Natural killer cell (primary cell): ENCODE measurements at regions not wholly inside any gene's neighbourhood (a gene's known extent, or its start where the extent isn't known, plus 50 kb on each side); places are given as distances from the start of the nearest gene placed in this dataset.

ENCODE experiments used
- ATAC-seq, 3 donors: fragments of 150-1000 bp in 2 of 3; fragments of 200-7000 bp in 1 of 3; cut with Tn5 transposase; 1 replicate in 1 of 3; 2 replicates in 2 of 3; pipeline ENCODE4 v1.10.0; 2021; ENCODE audit warnings: mild to moderate bottlenecking in 2 of 3, moderate library complexity in 2 of 3
- DNase-seq, 2 donors: peaks; one replicate each; pipeline versions ENCODE4 v3.0.0 to v3.0.0-alpha.2; 2013 to 2021; ENCODE audit warnings: mixed read lengths in 1 of 2
- H3K27ac ChIP-seq: one replicate; pipeline ENCODE4 v1.5.1; 2013; ENCODE audit warnings: mild to moderate bottlenecking, low read length
- H3K27me3 ChIP-seq: one replicate; pipeline ENCODE4 v1.6.1; 2013; ENCODE audit warnings: low read length; ENCODE audit not compliant: control insufficient read depth, insufficient read depth
- H3K36me3 ChIP-seq: one replicate; pipeline ENCODE4 v1.6.1; 2013; ENCODE audit warnings: low read length; ENCODE audit not compliant: control insufficient read depth, insufficient read depth
- H3K4me1 ChIP-seq: one replicate; pipeline ENCODE4 v1.6.1; 2013; ENCODE audit warnings: low read length; ENCODE audit not compliant: control insufficient read depth, insufficient read depth
- H3K4me3 ChIP-seq: one replicate; pipeline ENCODE4 v1.5.1; 2013; ENCODE audit warnings: low read length
- H3K9me3 ChIP-seq: one replicate; pipeline ENCODE4 v1.6.1; 2013; ENCODE audit warnings: low read length; ENCODE audit not compliant: control insufficient read depth, insufficient read depth
- H3K27ac Mint-ChIP-seq, 2 donors: one replicate each; pipeline ENCODE4 v1.8.0; 2022; ENCODE audit warnings: mild to moderate bottlenecking in 2 of 2, mixed read lengths in 2 of 2, moderate library complexity in 1 of 2
- H3K27me3 Mint-ChIP-seq, 2 donors: one replicate each; pipeline ENCODE4 v1.8.0; 2022; ENCODE audit warnings: low read depth in 2 of 2, mixed read lengths in 2 of 2
- H3K36me3 Mint-ChIP-seq: one replicate; pipeline ENCODE4 v1.8.0; 2022; ENCODE audit warnings: mixed read lengths
- H3K4me1 Mint-ChIP-seq, 2 donors: one replicate each; pipeline ENCODE4 v1.8.0; 2022; ENCODE audit warnings: mixed read lengths in 2 of 2
- H3K4me3 Mint-ChIP-seq: one replicate; pipeline ENCODE4 v1.8.0; 2022; ENCODE audit warnings: mild to moderate bottlenecking, moderate library complexity, mixed read lengths
- H3K9me3 Mint-ChIP-seq, 2 donors: one replicate each; pipeline ENCODE4 v1.8.0; 2022; ENCODE audit warnings: mixed read lengths in 2 of 2
- WGBS: methylation state at CpG from one replicate; pipeline ENCODE4 v1.1.7; 2013; ENCODE audit warnings: missing lambda C conversion rate; ENCODE audit not compliant: insufficient coverage; 5-methylcytosine and 5-hydroxymethylcytosine counted together
- intact Hi-C: fragments of 100-400 bp; cut with micrococcal nuclease; formaldehyde crosslinking; loops from one replicate; pipeline ENCODE4 v1.14.2; 2022
- TF ChIP-seq, protein P1 (sequence below): fragments of 200-600 bp; IDR thresholded peaks from one replicate; pipeline ENCODE4 v1.8.0; 2022; ENCODE audit warnings: antibody characterized with exemption

DNA sequence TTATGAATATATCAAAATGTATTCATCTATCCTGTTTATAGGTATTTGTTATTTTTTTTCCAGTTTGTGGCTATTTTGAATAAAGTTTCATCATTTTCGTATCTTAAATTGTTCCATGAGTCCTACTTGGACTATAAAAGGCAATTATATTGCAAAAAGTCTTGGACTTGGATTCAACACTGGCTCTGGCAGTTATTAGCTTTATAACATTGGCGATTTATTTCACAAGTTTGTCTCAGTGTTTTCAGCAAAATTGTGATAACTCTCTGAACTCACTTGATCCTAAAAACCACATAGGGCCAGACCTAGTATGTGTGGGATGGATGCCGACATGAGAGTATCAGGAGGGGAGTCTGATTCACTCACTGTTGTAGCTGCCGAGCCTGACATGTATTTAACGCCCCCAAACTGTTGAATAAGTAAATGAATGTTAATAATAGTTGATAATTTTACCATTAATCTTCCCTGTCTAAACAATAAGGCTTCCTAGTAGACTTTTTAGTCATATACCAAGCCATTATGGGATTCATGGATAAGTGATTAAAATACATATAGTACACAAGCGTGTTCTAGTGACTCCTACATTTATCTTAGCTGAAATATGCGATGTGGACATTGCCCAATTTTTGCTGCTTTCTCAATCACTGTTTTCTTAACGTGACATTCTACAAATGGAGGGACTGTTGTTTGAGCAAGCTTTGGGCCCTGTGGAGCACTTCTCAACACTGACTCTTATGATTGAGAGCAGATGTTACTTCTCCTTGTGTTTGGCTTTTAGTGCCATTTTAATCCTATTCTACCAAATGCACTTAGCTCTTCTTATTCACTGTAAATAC is 907.6 kb downstream of the EPHA4 start:
- H3K27ac Mint-ChIP-seq, result no peak overlapping the region
- H3K4me1 ChIP-seq, result no peaks in the 10 kb centered on the region
- WGBS, result 80% methylated on average over 7 of the region's 8 CpGs
- peaks cover 0 to 1% of the 10 kb centered on the region in 2 donors for H3K9me3 Mint-ChIP-seq
- no peaks in the 10 kb centered on the region for H3K36me3 Mint-ChIP-seq
- H3K4me3 Mint-ChIP-seq, result no peak overlapping the region
- TF ChIP-seq, protein P1, sequence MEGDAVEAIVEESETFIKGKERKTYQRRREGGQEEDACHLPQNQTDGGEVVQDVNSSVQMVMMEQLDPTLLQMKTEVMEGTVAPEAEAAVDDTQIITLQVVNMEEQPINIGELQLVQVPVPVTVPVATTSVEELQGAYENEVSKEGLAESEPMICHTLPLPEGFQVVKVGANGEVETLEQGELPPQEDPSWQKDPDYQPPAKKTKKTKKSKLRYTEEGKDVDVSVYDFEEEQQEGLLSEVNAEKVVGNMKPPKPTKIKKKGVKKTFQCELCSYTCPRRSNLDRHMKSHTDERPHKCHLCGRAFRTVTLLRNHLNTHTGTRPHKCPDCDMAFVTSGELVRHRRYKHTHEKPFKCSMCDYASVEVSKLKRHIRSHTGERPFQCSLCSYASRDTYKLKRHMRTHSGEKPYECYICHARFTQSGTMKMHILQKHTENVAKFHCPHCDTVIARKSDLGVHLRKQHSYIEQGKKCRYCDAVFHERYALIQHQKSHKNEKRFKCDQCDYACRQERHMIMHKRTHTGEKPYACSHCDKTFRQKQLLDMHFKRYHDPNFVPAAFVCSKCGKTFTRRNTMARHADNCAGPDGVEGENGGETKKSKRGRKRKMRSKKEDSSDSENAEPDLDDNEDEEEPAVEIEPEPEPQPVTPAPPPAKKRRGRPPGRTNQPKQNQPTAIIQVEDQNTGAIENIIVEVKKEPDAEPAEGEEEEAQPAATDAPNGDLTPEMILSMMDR, result no peak
- intact Hi-C loops, result no loop called here
- peaks cover 0 to 2% of the 10 kb centered on the region in 2 donors for H3K27me3 Mint-ChIP-seq
- DNase-seq (no peak), ATAC-seq (no peak)
- no peak overlapping the region for H3K27ac ChIP-seq
- no peak overlapping the region for H3K4me3 ChIP-seq
- H3K4me1 Mint-ChIP-seq, result no peaks in the 10 kb centered on the region
- no peaks in the 10 kb centered on the region for H3K9me3 ChIP-seq
- H3K36me3 ChIP-seq, result no peaks in the 10 kb centered on the region
- H3K27me3 ChIP-seq, result no peaks in the 10 kb centered on the region

DNA sequence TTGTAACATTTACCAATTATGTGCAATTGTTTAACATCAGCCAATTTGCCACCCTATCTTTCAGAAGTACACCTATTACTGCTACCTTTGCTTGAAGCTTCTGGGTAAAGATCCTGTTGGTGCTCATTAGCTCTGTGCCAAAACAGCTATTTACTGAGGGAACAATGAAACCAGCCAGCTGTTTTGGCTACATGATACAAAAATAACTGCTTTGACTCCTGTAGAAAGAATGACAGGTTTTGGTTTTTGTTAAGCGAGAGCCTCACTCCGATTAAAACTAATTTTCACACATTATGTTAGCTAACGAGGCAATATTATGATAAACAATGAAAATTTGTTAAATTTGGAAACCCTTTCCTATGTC is 907.0 kb downstream of the EPHA4 start:
- H3K9me3 ChIP-seq, result no peaks in the 10 kb centered on the region
- no CpG with 5 or more reads among the region's 3 CpGs for WGBS
- no peak overlapping the region for H3K4me3 ChIP-seq
- TF ChIP-seq, protein P1, result no peak
- no peak overlapping the region for H3K4me3 Mint-ChIP-seq
- H3K36me3 Mint-ChIP-seq, result no peaks in the 10 kb centered on the region
- no peak overlapping the region for H3K27ac Mint-ChIP-seq
- peaks cover 0 to 3% of the 10 kb centered on the region in 2 donors for H3K27me3 Mint-ChIP-seq
- no peaks in the 10 kb centered on the region for H3K4me1 Mint-ChIP-seq
- H3K27ac ChIP-seq, result no peak overlapping the region
- no peaks in the 10 kb centered on the region for H3K4me1 ChIP-seq
- ATAC-seq (no peak), DNase-seq (no peak)
- no peaks in the 10 kb centered on the region for H3K36me3 ChIP-seq
- H3K27me3 ChIP-seq, result no peaks in the 10 kb centered on the region
- peaks cover 0 to 2% of the 10 kb centered on the region in 2 donors for H3K9me3 Mint-ChIP-seq
- intact Hi-C loops, result no loop called here

DNA sequence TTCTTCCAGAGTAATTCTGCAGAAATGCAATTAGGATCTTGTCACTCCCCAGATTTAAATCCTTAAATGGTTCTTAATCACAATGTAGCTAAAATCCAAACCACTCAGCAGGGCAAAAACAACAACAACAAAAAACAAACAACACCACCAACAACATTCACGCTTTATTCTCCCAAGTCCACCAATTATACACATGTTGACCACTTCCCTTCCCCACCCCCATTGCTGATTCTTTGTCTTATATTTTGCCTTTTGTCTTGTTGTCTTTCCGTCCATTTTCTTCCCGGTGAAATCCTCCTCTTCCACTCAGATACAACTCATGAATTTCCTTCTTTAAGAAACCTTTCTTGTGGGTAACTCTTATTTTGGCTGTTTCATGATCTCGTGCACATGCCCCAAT is 902.8 kb downstream of the EPHA4 start:
- DNase-seq (no peak), ATAC-seq (no peak)
- Histone ChIP-seq H3K36me3 (no peaks in the 10 kb centered on the region), H3K27me3 (no peaks in the 10 kb centered on the region), H3K9me3 (no peaks in the 10 kb centered on the region), H3K4me1 (no peaks in the 10 kb centered on the region), H3K4me3 (no peak overlapping the region), H3K27ac (no peak overlapping the region)
- peaks cover 0 to 3% of the 10 kb centered on the region in 2 donors for H3K27me3 Mint-ChIP-seq
- no peak overlapping the region for H3K4me3 Mint-ChIP-seq
- no peaks in the 10 kb centered on the region for H3K36me3 Mint-ChIP-seq
- no peak overlapping the region for H3K27ac Mint-ChIP-seq
- TF ChIP-seq, protein P1, result no peak
- WGBS, result 91% methylated on average over 4 of the region's 4 CpGs
- intact Hi-C loops, result no loop called here
- peaks cover 0 to 2% of the 10 kb centered on the region in 2 donors for H3K9me3 Mint-ChIP-seq
- H3K4me1 Mint-ChIP-seq, result no peaks in the 10 kb centered on the region

DNA sequence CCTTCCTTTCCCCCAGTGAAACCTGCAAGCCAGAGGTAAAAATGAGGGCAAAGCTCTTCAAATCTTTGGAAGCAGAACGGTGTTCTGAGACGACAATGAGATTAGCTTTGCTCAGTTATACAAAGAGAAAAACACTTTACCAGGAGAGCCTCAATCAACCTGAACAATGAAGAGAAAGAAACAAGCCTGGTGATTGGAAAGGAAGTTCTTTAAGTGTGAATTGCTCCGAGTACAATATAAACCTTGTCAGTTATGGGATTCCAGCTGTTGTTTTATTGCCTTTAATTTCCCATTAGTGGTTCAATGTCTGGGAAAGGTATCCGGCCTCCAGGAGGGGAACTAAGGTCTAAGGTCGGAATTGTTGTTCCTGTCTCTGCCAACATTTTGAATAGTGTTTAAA is 901.6 kb downstream of the EPHA4 start:
- no peak for ATAC-seq
- Mint-ChIP-seq H3K27me3 (peaks cover 0 to 3% of the 10 kb centered on the region in 2 donors), H3K4me1 (no peaks in the 10 kb centered on the region), H3K4me3 (no peak overlapping the region), H3K27ac (no peak overlapping the region), H3K9me3 (peaks cover 0 to 2% of the 10 kb centered on the region in 2 donors), H3K36me3 (no peaks in the 10 kb centered on the region)
- Histone ChIP-seq H3K9me3 (no peaks in the 10 kb centered on the region), H3K36me3 (no peaks in the 10 kb centered on the region), H3K4me1 (no peaks in the 10 kb centered on the region), H3K4me3 (no peak overlapping the region), H3K27me3 (no peaks in the 10 kb centered on the region), H3K27ac (no peak overlapping the region)
- TF ChIP-seq, protein P1, result no peak
- intact Hi-C loops, result no loop called here
- 79% methylated on average over 2 of the region's 5 CpGs for WGBS
- no peak for DNase-seq
